K562 (cell line): ENCODE measurements at regions not wholly inside any gene's neighbourhood (a gene's known extent, or its start where the extent isn't known, plus 50 kb on each side); places are given as distances from the start of the nearest gene placed in this dataset.

Experiments
- ATAC-seq: fragments of 200-7000 bp; cut with Tn5 transposase; 3 replicates; pipeline ENCODE4 v1.9.1; 2020; ENCODE audit warnings: moderate library complexity
- BruUV-seq: library from RNA; stranded (reverse); fragments of 400-500 nt; replicated peaks from 2 replicates; lab custom pipeline; 2021; lab: Mats Ljungman, UMichigan
- CTCF ChIA-PET: fragments of 300-600 bp; formaldehyde crosslinking; extraction: SDS; loops from one replicate; lab custom pipeline; 2021; ENCODE audit warnings: low intra/inter-chr PET ratio; lab: Yijun Ruan, JAX
- POLR2A ChIA-PET: fragments of 300-600, 350-650 bp; sonication (Branson Sonifier 250); formaldehyde crosslinking; extraction: SDS; loops from one replicate; lab custom pipeline; 2021; ENCODE audit warnings: antibody characterized with exemption, inconsistent platforms; lab: Yijun Ruan, JAX
- DNase-seq, 4 experiments: peaks; one replicate each; pipeline versions ENCODE4 v3.0.0 to v3.0.0-alpha.2; 2011 to 2018; ENCODE audit warnings: low spot score in 3 of 4, mixed read lengths in 3 of 4; ENCODE audit errors: extremely low read depth in 1 of 4
- FAIRE-seq: peaks from 2 replicates; lab custom pipeline; 2011; peaks lifted over from hg19 to GRCh38; lab: Jason Lieb, UNC
- H2AFZ ChIP-seq: 2 replicates; pipeline ENCODE4 v1.6.0; 2011; ENCODE audit warnings: low read depth, low read length, control low read depth, inconsistent platforms
- H3K27ac ChIP-seq: fragments of 200-600 bp; 3 replicates; pipeline ENCODE4 v1.8.0; 2011; ENCODE audit warnings: low read depth, mild to moderate bottlenecking, control low read depth, inconsistent platforms, low read length, moderate library complexity, mixed read lengths; ENCODE audit errors: extremely low read depth
- H3K27me3 ChIP-seq, 2 experiments: fragments of 300-600 bp in 1 of 2; 2 replicates in 1 of 2; 3 replicates in 1 of 2; pipeline versions ENCODE4 v1.6.0 to v1.8.0; 2011; ENCODE audit warnings: inconsistent platforms in 2 of 2, low read length in 2 of 2, mild to moderate bottlenecking in 1 of 2, mixed read lengths in 1 of 2, moderate library complexity in 1 of 2; ENCODE audit not compliant: control insufficient read depth in 2 of 2, insufficient read depth in 2 of 2
- H3K36me3 ChIP-seq: fragments of 300-600 bp; 3 replicates; pipeline ENCODE4 v1.8.0; 2011; ENCODE audit warnings: mild to moderate bottlenecking, low read length, inconsistent platforms; ENCODE audit not compliant: control insufficient read depth, insufficient read depth
- H3K4me1 ChIP-seq, 2 experiments: fragments of 200-600 bp in 1 of 2; replicated peaks in 1 of 2; 2 replicates in 1 of 2; 3 replicates in 1 of 2; pipeline versions ENCODE4 v1.5.1 to v1.8.0; 2011; ENCODE audit warnings: inconsistent platforms in 2 of 2, low read length in 2 of 2, mild to moderate bottlenecking in 1 of 2, mixed read lengths in 1 of 2, moderate library complexity in 1 of 2; ENCODE audit not compliant: control insufficient read depth in 2 of 2, insufficient read depth in 2 of 2
- H3K4me2 ChIP-seq: 2 replicates; pipeline ENCODE4 v1.6.1; 2011; ENCODE audit warnings: low read length, control low read depth, inconsistent platforms, mixed read lengths; ENCODE audit not compliant: insufficient read depth
- H3K4me3 ChIP-seq: fragments of 200-600 bp; sonication (generic), shearing (Covaris generic); 2 replicates; pipeline ENCODE4 v1.5.1; 2016; ENCODE audit warnings: control low read depth, inconsistent platforms
- H3K79me2 ChIP-seq: fragments of 200-600 bp; 3 replicates; pipeline ENCODE4 v1.8.0; 2011; ENCODE audit warnings: low read length, inconsistent platforms; ENCODE audit not compliant: control insufficient read depth, insufficient read depth
- H3K9ac ChIP-seq, 2 experiments: 2 replicates each; pipeline versions ENCODE4 v1.6.0 to v1.6.1; 2011; ENCODE audit warnings: low read depth in 2 of 2, low read length in 2 of 2, control low read depth in 1 of 2, inconsistent platforms in 1 of 2, mild to moderate bottlenecking in 1 of 2, mixed read lengths in 1 of 2; ENCODE audit not compliant: insufficient read depth in 1 of 2
- H3K9me1 ChIP-seq: one replicate; pipeline ENCODE4 v1.6.0; 2011; ENCODE audit warnings: inconsistent platforms, mild to moderate bottlenecking, low read length, moderate library complexity; ENCODE audit not compliant: control insufficient read depth, insufficient read depth
- H3K9me3 ChIP-seq: replicated peaks from 2 replicates; pipeline ENCODE4 v1.5.1; 2011; ENCODE audit warnings: low read depth, low read length, inconsistent platforms; ENCODE audit not compliant: control insufficient read depth, insufficient read depth
- H4K20me1 ChIP-seq: replicated peaks from 2 replicates; pipeline ENCODE4 v1.6.1; 2011; ENCODE audit warnings: low read length, inconsistent platforms, mixed read lengths; ENCODE audit not compliant: control insufficient read depth, insufficient read depth
- HNRNPUL1 ChIP-seq: fragments of 200-400 bp; formaldehyde crosslinking; IDR thresholded peaks from 2 replicates; pipeline ENCODE4 v1.6.1; 2017; ENCODE audit warnings: low read length
- NFIC ChIP-seq: fragments of 450-650 bp; IDR thresholded peaks from 2 replicates; pipeline ENCODE4 v1.6.1; 2017; ENCODE audit warnings: mild to moderate bottlenecking, inconsistent platforms
- PML ChIP-seq: IDR thresholded peaks from 2 replicates; pipeline ENCODE4 v1.6.1; 2012; ENCODE audit warnings: low read length, inconsistent platforms
- PTBP1 ChIP-seq: fragments of 200-400 bp; formaldehyde crosslinking; IDR thresholded peaks from 2 replicates; pipeline ENCODE4 v1.6.1; 2017; ENCODE audit warnings: low read depth, low read length
- ZBTB26 ChIP-seq: fragments of 450-650 bp; formaldehyde crosslinking; IDR thresholded peaks from 2 replicates; pipeline ENCODE4 v1.4.0; 2022; ENCODE audit warnings: missing genetic modification characterization
- ZKSCAN8 ChIP-seq: fragments of 200-800 bp; sonication (Bioruptor generic); IDR thresholded peaks from 2 replicates; pipeline ENCODE4 v1.6.1; 2016; ENCODE audit warnings: missing genetic modification characterization, missing compliant biosample characterization
- ZNF174 ChIP-seq: fragments of 250-450 bp; sonication (Bioruptor Pico); IDR thresholded peaks from 2 replicates; pipeline ENCODE4 v1.4.0; 2020; ENCODE audit warnings: mild to moderate bottlenecking
- ZNF3 ChIP-seq: fragments of 250-450 bp; sonication (Bioruptor Pico); IDR thresholded peaks from 2 replicates; pipeline ENCODE4 v1.5.0; 2021; ENCODE audit warnings: mild to moderate bottlenecking, moderate library complexity
- ZNF583 ChIP-seq: fragments of 250-450 bp; sonication (Bioruptor Pico); IDR thresholded peaks from 2 replicates; pipeline ENCODE4 v1.4.0; 2020
- WGBS: fragments of 100-300 bp; shearing (Covaris generic); methylation state at CpG from one replicate; pipeline ENCODE4 v1.1.6; 2016; ENCODE audit warnings: low coverage, mixed read lengths; ENCODE audit not compliant: insufficient coverage; ENCODE audit errors: missing lambda C conversion rate; 5-methylcytosine and 5-hydroxymethylcytosine counted together
- in situ Hi-C: fragments of 300-500 bp; cut with MboI; formaldehyde crosslinking; loops from 4 replicates; pipeline ENCODE4 v1.15.0; 2018; ENCODE audit warnings: inconsistent platforms, mixed read lengths
- intact Hi-C: fragments of 100-400 bp; cut with micrococcal nuclease; formaldehyde crosslinking; loops from 2 replicates; pipeline ENCODE4 v1.14.2; 2022
- TF ChIP-seq, protein P1 (sequence below), 2 experiments: fragments of 450-650 bp in 1 of 2; sonication (generic) in 1 of 2; formaldehyde crosslinking; conservative IDR thresholded peaks; 2 replicates each; pipeline versions ENCODE4 v1.4.0 to v1.8.1; 2020 to 2022; ENCODE audit warnings: mild to moderate bottlenecking in 1 of 2, missing genetic modification reagents in 1 of 2
- TF ChIP-seq, protein P2 (sequence below): fragments of 250-450 bp; sonication (Bioruptor Pico); IDR thresholded peaks from 2 replicates; pipeline ENCODE4 v1.8.0; 2021; ENCODE audit warnings: borderline replicate concordance, mild to moderate bottlenecking, moderate library complexity; ENCODE audit not compliant: poor library complexity, severe bottlenecking
- TF ChIP-seq, protein P3 (sequence below), 2 experiments: fragments of 250-450 bp in 1 of 2; fragments of 450-650 bp in 1 of 2; sonication (Bioruptor Pico) in 1 of 2; IDR thresholded peaks; 2 replicates each; pipeline versions ENCODE4 v1.6.1 to v1.8.0; 2016 to 2021; ENCODE audit warnings: mild to moderate bottlenecking in 2 of 2, moderate library complexity in 2 of 2, missing compliant biosample characterization in 1 of 2, missing genetic modification characterization in 1 of 2
- TF ChIP-seq, protein P4 (sequence below): sonication (generic); IDR thresholded peaks from 2 replicates; pipeline ENCODE4 v1.6.1; 2016
- TF ChIP-seq, protein P5 (sequence below): fragments of 250-450 bp; sonication (Bioruptor Pico); IDR thresholded peaks from 2 replicates; pipeline ENCODE4 v1.5.0; 2021

DNA sequence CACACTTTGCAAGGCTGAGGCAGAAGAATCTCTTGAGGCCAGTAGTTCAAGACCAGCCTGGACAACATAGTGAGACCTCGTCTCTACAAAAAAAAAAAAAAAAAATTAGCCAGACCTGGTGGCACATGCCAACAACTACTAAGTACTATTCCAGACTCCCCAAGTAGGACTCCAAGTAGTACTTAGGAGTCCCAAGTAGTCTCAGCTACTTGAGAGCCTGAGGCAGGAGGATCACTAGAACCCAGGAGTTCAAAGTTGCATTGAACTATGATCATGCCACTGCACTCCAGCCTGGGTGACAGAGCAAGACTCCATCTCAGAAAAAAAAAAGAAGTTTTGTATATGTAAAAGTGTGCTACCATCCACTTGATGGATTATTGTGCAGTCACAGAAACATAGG is 486.6 kb downstream of the SOX2 start:
- no peaks in the 10 kb centered on the region for H3K36me3 ChIP-seq
- CTCF ChIA-PET: no interaction called here
- FAIRE-seq (no peak), ATAC-seq (no peak), DNase-seq (no peak)
- H3K27me3 ChIP-seq: peaks cover 0 to 4% of the 10 kb centered on the region in 2 experiments; a peak in 2 of 5 replicates
- 0% methylated on average over 1 of the region's 1 CpG for WGBS
- H3K9ac ChIP-seq: no peak overlapping the region
- no peaks in the 10 kb centered on the region for H4K20me1 ChIP-seq
- H3K9me1 ChIP-seq: no peaks in the 10 kb centered on the region
- H3K9me3 ChIP-seq: no peaks in the 10 kb centered on the region
- BruUV-seq: no TSS peak
- no peak overlapping the region for H3K27ac ChIP-seq
- no peak overlapping the region for H3K4me2 ChIP-seq
- in situ Hi-C loops: no loop called here
- no peaks in the 10 kb centered on the region for H3K79me2 ChIP-seq
- H3K4me3 ChIP-seq: no peak overlapping the region
- no peaks in the 10 kb centered on the region for H3K4me1 ChIP-seq
- POLR2A ChIA-PET: interaction anchor here (1.0 kb wide), 1 partner anchor 15 kb away, joined by 3 read pairs; no protein-coding TSS in a partner anchor
- intact Hi-C loops: no loop called here
- H2AFZ ChIP-seq: no peak overlapping the region
- TF ChIP-seq, protein P1, sequence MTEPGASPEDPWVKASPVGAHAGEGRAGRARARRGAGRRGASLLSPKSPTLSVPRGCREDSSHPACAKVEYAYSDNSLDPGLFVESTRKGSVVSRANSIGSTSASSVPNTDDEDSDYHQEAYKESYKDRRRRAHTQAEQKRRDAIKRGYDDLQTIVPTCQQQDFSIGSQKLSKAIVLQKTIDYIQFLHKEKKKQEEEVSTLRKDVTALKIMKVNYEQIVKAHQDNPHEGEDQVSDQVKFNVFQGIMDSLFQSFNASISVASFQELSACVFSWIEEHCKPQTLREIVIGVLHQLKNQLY (CRISPR knock-in tag; conservative IDR thresholded peaks at IDR 0.05): no peak
- TF ChIP-seq, protein P2, sequence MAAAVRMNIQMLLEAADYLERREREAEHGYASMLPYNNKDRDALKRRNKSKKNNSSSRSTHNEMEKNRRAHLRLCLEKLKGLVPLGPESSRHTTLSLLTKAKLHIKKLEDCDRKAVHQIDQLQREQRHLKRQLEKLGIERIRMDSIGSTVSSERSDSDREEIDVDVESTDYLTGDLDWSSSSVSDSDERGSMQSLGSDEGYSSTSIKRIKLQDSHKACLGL (CRISPR knock-in tag): no peak
- TF ChIP-seq ZBTB26 (CRISPR knock-in tag) (no peak), ZKSCAN8 (CRISPR knock-in tag) (no peak), PTBP1 (no peak), PML (no peak), NFIC (no peak), HNRNPUL1 (no peak), ZNF583 (no peak), ZNF174 (CRISPR knock-in tag) (no peak), ZNF3 (CRISPR knock-in tag) (no peak)
- TF ChIP-seq, protein P3, sequence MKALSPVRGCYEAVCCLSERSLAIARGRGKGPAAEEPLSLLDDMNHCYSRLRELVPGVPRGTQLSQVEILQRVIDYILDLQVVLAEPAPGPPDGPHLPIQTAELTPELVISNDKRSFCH (CRISPR knock-in tag; IDR thresholded peaks at IDR 0.05): no peak
- TF ChIP-seq, protein P3 (tag; IDR thresholded peaks at IDR 0.05): no peak
- TF ChIP-seq, protein P4, sequence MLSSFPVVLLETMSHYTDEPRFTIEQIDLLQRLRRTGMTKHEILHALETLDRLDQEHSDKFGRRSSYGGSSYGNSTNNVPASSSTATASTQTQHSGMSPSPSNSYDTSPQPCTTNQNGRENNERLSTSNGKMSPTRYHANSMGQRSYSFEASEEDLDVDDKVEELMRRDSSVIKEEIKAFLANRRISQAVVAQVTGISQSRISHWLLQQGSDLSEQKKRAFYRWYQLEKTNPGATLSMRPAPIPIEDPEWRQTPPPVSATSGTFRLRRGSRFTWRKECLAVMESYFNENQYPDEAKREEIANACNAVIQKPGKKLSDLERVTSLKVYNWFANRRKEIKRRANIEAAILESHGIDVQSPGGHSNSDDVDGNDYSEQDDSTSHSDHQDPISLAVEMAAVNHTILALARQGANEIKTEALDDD: no peak
- TF ChIP-seq, protein P5, sequence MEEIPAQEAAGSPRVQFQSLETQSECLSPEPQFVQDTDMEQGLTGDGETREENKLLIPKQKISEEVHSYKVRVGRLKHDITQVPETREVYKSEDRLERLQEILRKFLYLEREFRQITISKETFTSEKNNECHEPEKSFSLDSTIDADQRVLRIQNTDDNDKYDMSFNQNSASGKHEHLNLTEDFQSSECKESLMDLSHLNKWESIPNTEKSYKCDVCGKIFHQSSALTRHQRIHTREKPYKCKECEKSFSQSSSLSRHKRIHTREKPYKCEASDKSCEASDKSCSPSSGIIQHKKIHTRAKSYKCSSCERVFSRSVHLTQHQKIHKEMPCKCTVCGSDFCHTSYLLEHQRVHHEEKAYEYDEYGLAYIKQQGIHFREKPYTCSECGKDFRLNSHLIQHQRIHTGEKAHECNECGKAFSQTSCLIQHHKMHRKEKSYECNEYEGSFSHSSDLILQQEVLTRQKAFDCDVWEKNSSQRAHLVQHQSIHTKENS: no peak
